Vagina (tissue), 2 donors: ENCODE measurements at regions not wholly inside any gene's neighbourhood (a gene's known extent, or its start where the extent isn't known, plus 50 kb on each side); places are given as distances from the start of the nearest gene placed in this dataset.

ENCODE experiments used
- CTCF ChIP-seq, 3 experiments: fragments of 450-650 bp in 2 of 3; fragments of 200-600 bp in 1 of 3; sonication (generic) in 1 of 3; IDR thresholded peaks; one replicate each; pipeline ENCODE4 v1.5.1; 2017 to 2019; ENCODE audit warnings: antibody characterized with exemption in 3 of 3, mild to moderate bottlenecking in 2 of 3, moderate library complexity in 2 of 3
- POLR2A ChIP-seq, 2 donors: fragments of 450-650 bp; IDR thresholded peaks; one replicate each; pipeline ENCODE4 v1.6.1; 2017; ENCODE audit warnings: antibody characterized with exemption in 2 of 2, mild to moderate bottlenecking in 2 of 2, moderate library complexity in 2 of 2
- POLR2AphosphoS5 ChIP-seq, 2 donors: sonication (generic); formaldehyde crosslinking; IDR thresholded peaks; one replicate each; pipeline ENCODE4 v1.9.0; 2017; ENCODE audit warnings: antibody characterized with exemption in 2 of 2, mild to moderate bottlenecking in 2 of 2, low read depth in 1 of 2; ENCODE audit not compliant: insufficient read depth in 1 of 2

DNA sequence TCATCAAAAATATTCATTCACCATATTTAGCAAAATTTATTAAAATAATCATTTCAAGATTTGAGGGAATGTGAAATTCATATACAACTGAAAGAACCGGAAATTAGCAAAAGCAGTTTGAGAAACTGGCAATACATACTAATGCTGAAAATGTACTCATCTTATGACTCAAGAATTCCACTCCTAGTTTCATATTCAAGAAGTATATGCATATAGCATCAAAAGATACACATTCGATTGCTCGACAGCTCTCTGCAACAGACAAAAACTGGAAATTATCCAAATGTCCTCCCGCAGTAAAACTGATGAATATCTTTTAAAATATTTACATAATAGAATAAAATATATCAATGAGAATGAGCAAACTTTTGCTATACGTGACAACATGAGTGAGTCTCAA, 189.2 kb upstream of the MGAT4C start:
- no peak for TF ChIP-seq POLR2AphosphoS5 (IDR thresholded peaks at IDR 0.05; ENCODE audit: insufficient read depth in 1 of 2, low read depth in 1 of 2)
- TF ChIP-seq POLR2A (IDR thresholded peaks at IDR 0.05), result no peak
- TF ChIP-seq CTCF (IDR thresholded peaks at IDR 0.05), result no peak
